ENCODE measurements at regions not wholly inside any gene's neighbourhood (a gene's known extent, or its start where the extent isn't known, plus 50 kb on each side); places are given as distances from the start of the nearest gene placed in this dataset.

- CTCF ChIA-PET: no interaction called here
- Histone ChIP-seq H2AFZ (ENCODE audit: low read depth, low read length, poor library complexity, severe bottlenecking) (no peak overlapping the region), H4K20me1 (ENCODE audit: insufficient read depth) (no peaks in the 10 kb centered on the region), H3K4me2 (ENCODE audit: low read length) (no peak overlapping the region), H3K9me2 (ENCODE audit: insufficient read depth) (no peaks in the 10 kb centered on the region), H3K36me3 (ENCODE audit: control insufficient read depth in 1 of 2, insufficient read depth in 2 of 2, low read length in 2 of 2) (no peaks in the 10 kb centered on the region), H3K27me3 (ENCODE audit: insufficient read depth, low read length) (peaks cover 18% of the 10 kb centered on the region), H3K27ac (ENCODE audit: low read depth, low read length) (no peak overlapping the region), H3K9ac (ENCODE audit: low read length) (no peak overlapping the region), H3K9me3 (ENCODE audit: control insufficient read depth in 1 of 2, insufficient read depth in 1 of 2, low read depth in 1 of 2, low read length in 2 of 2) (no peaks in the 10 kb centered on the region), H3K79me2 (ENCODE audit: insufficient read depth, low read length) (no peaks in the 10 kb centered on the region), H3K4me1 (ENCODE audit: control insufficient read depth in 1 of 2, insufficient read depth in 2 of 2, low read length in 2 of 2) (no peaks in the 10 kb centered on the region), H3K4me3 (replicated peaks in 1 of 2; ENCODE audit: low read depth in 1 of 2, low read length in 2 of 2) (no peak overlapping the region)
- ATAC-seq (no peak), DNase-seq (ENCODE audit: low read depth, low spot score) (no peak)
- POLR2A ChIA-PET: no interaction called here
- RAD21 ChIA-PET (ENCODE audit: low non-redundant PET in 1 of 2, low total read pairs in 2 of 2, uncharacterized antibody in 2 of 2, unreplicated experiment in 2 of 2): no interaction called here
- no TSS peak for BruUV-seq (replicated peaks)
- TF ChIP-seq EGR1 (IDR thresholded peaks at IDR 0.05; ENCODE audit: low read depth) (no peak), JUND (IDR thresholded peaks at IDR 0.05) (no peak), CBX3 (IDR thresholded peaks at IDR 0.05; ENCODE audit: low read depth) (no peak), CEBPB (IDR thresholded peaks at IDR 0.05; ENCODE audit: low read depth) (no peak), REST (IDR thresholded peaks at IDR 0.05; ENCODE audit: low read depth) (no peak), ZNF274 (IDR thresholded peaks at IDR 0.05; ENCODE audit: low read depth, low read length) (no peak), SIN3A (IDR thresholded peaks at IDR 0.05; ENCODE audit: low read depth) (no peak), EZH2 (IDR thresholded peaks at IDR 0.05) (no peak), FOSL1 (IDR thresholded peaks at IDR 0.05; ENCODE audit: low read depth) (no peak), YY1 (IDR thresholded peaks at IDR 0.05; ENCODE audit: extremely low read depth, insufficient replicate concordance, low read depth, low read length) (no peak), ZBTB33 (IDR thresholded peaks at IDR 0.05; ENCODE audit: extremely low read depth, insufficient replicate concordance, low read length) (no peak), ATF3 (IDR thresholded peaks at IDR 0.05) (no peak), EZH2phosphoT487 (IDR thresholded peaks at IDR 0.05; ENCODE audit: borderline replicate concordance) (no peak), ELF1 (IDR thresholded peaks at IDR 0.05; ENCODE audit: borderline replicate concordance, low read depth) (no peak), RAD21 (IDR thresholded peaks at IDR 0.05; ENCODE audit: low read depth) (no peak), POLR2AphosphoS5 (IDR thresholded peaks at IDR 0.05; ENCODE audit: low read depth, low read length) (no peak)
- intact Hi-C loops (cut with micrococcal nuclease): no loop called here
Observed at GRCh38 chr16:5621826-5622225, 524.2 kb upstream of the EEF2KMT start.
